CD14-positive monocyte (primary cell): ENCODE measurements at regions not wholly inside any gene's neighbourhood (a gene's known extent, or its start where the extent isn't known, plus 50 kb on each side); places are given as distances from the start of the nearest gene placed in this dataset.

Source experiments
- DNase-seq, 3 donors: peaks; one replicate each; pipeline ENCODE4 v3.0.0-alpha.2; 2011 to 2022
- H2AFZ ChIP-seq: 2 replicates; pipeline ENCODE4 v1.6.0; 2012; ENCODE audit warnings: mild to moderate bottlenecking, low read depth, low read length, inconsistent platforms; ENCODE audit not compliant: insufficient read depth, poor library complexity, severe bottlenecking
- H3K27ac ChIP-seq, 2 donors: 1 replicate in 1 of 2; 2 replicates in 1 of 2; pipeline ENCODE4 v1.5.1; 2012 to 2013; ENCODE audit warnings: low read length in 2 of 2, control low read depth in 1 of 2, inconsistent platforms in 1 of 2, low read depth in 1 of 2, mild to moderate bottlenecking in 1 of 2
- H3K27me3 ChIP-seq, 2 donors: one replicate each; pipeline versions ENCODE4 v1.6.0 to v1.6.1; 2011 to 2013; ENCODE audit warnings: low read length in 2 of 2; ENCODE audit not compliant: control insufficient read depth in 2 of 2, insufficient read depth in 2 of 2
- H3K36me3 ChIP-seq, 2 donors: replicated peaks in 1 of 2; 1 replicate in 1 of 2; 2 replicates in 1 of 2; pipeline versions ENCODE4 v1.5.1 to v1.6.1; 2012 to 2013; ENCODE audit warnings: low read length in 2 of 2, control low read depth in 1 of 2, inconsistent platforms in 1 of 2, mild to moderate bottlenecking in 1 of 2; ENCODE audit not compliant: insufficient read depth in 2 of 2, control insufficient read depth in 1 of 2
- H3K4me1 ChIP-seq, 2 donors: 1 replicate in 1 of 2; 2 replicates in 1 of 2; pipeline versions ENCODE4 v1.5.1 to v1.6.1; 2012 to 2013; ENCODE audit warnings: low read length in 2 of 2, control low read depth in 1 of 2, inconsistent platforms in 1 of 2, mild to moderate bottlenecking in 1 of 2, moderate library complexity in 1 of 2; ENCODE audit not compliant: insufficient read depth in 2 of 2, control insufficient read depth in 1 of 2
- H3K4me2 ChIP-seq: replicated peaks from 2 replicates; pipeline ENCODE3; 2012; ENCODE audit warnings: low read length, moderate library complexity, mild to moderate bottlenecking; ENCODE audit not compliant: poor library complexity, severe bottlenecking; ENCODE audit errors: extremely low read depth
- H3K4me3 ChIP-seq, 3 experiments: fragments of 200-600 bp in 1 of 3; sonication (generic) in 1 of 3; replicated peaks in 1 of 3; 1 replicate in 2 of 3; 2 replicates in 1 of 3; pipeline ENCODE4 v1.5.1; 2011 to 2013; ENCODE audit warnings: low read length in 3 of 3, mild to moderate bottlenecking in 3 of 3, control low read depth in 2 of 3, low read depth in 2 of 3, inconsistent platforms in 1 of 3, moderate library complexity in 1 of 3
- H3K79me2 ChIP-seq: 2 replicates; pipeline ENCODE4 v1.6.0; 2012; ENCODE audit warnings: mild to moderate bottlenecking, control low read depth, inconsistent platforms, low read length, moderate library complexity; ENCODE audit not compliant: insufficient read depth
- H3K9ac ChIP-seq: 2 replicates; pipeline ENCODE4 v1.6.0; 2017; ENCODE audit warnings: low read length, mild to moderate bottlenecking; ENCODE audit not compliant: insufficient read depth, poor library complexity, severe bottlenecking
- H3K9me3 ChIP-seq, 2 donors: replicated peaks in 1 of 2; 1 replicate in 1 of 2; 2 replicates in 1 of 2; pipeline versions ENCODE4 v1.5.1 to v1.6.1; 2012 to 2013; ENCODE audit warnings: low read length in 2 of 2, control low read depth in 1 of 2; ENCODE audit not compliant: control insufficient read depth in 1 of 2, insufficient read depth in 1 of 2
- H4K20me1 ChIP-seq: 2 replicates; pipeline ENCODE4 v1.6.0; 2012; ENCODE audit warnings: mild to moderate bottlenecking, low read length, control low read depth, moderate library complexity; ENCODE audit not compliant: insufficient read depth
- H3K27ac Mint-ChIP-seq, 7 donors: one replicate each; pipeline ENCODE4 v1.8.0; 2020; ENCODE audit warnings: mild to moderate bottlenecking in 7 of 7, mixed read lengths in 7 of 7, moderate library complexity in 6 of 7, inconsistent platforms in 2 of 7
- H3K27me3 Mint-ChIP-seq, 3 donors: one replicate each; pipeline ENCODE4 v1.8.0; 2021 to 2022; ENCODE audit warnings: low read depth in 3 of 3, mild to moderate bottlenecking in 3 of 3, mixed read lengths in 3 of 3, moderate library complexity in 3 of 3, inconsistent platforms in 1 of 3
- H3K36me3 Mint-ChIP-seq, 2 donors: one replicate each; pipeline ENCODE4 v1.8.0; 2020; ENCODE audit warnings: mixed read lengths in 2 of 2, inconsistent platforms in 1 of 2, mild to moderate bottlenecking in 1 of 2
- H3K4me1 Mint-ChIP-seq: one replicate; pipeline ENCODE4 v1.8.0; 2020; ENCODE audit warnings: mild to moderate bottlenecking, mixed read lengths
- H3K4me3 Mint-ChIP-seq, 2 donors: one replicate each; pipeline ENCODE4 v1.8.0; 2020; ENCODE audit warnings: mild to moderate bottlenecking in 2 of 2, mixed read lengths in 2 of 2, moderate library complexity in 1 of 2
- H3K9me3 Mint-ChIP-seq, 7 donors: one replicate each; pipeline ENCODE4 v1.8.0; 2020 to 2022; ENCODE audit warnings: mixed read lengths in 7 of 7, mild to moderate bottlenecking in 6 of 7, moderate library complexity in 6 of 7, inconsistent platforms in 2 of 7
- CTCF ChIP-seq: fragments of 200-600 bp; IDR thresholded peaks from one replicate; pipeline ENCODE4 v1.8.0; 2022; ENCODE audit warnings: antibody characterized with exemption, mild to moderate bottlenecking
- WGBS: methylation state at CpG from one replicate; pipeline ENCODE4 v1.1.5; 2013; ENCODE audit warnings: missing lambda C conversion rate; ENCODE audit not compliant: insufficient coverage; 5-methylcytosine and 5-hydroxymethylcytosine counted together
- intact Hi-C, 2 donors: fragments of 100-400 bp; cut with micrococcal nuclease; formaldehyde crosslinking; loops; one replicate each; pipeline versions ENCODE4 v1.15.0 to v1.15.1; 2023

GRCh38 chr17:77534137-77534536 lies 393.4 kb downstream of the SEC14L1 start:
- Mint-ChIP-seq H3K27me3 (peaks cover 6 to 16% (median 15%) of the 10 kb centered on the region in 3 donors), H3K4me3 (no peak overlapping the region), H3K36me3 (no peaks in the 10 kb centered on the region), H3K27ac (no peak overlapping the region), H3K9me3 (peaks cover 3 to 16% (median 9%) of the 10 kb centered on the region in 7 donors), H3K4me1 (peaks cover 16% of the 10 kb centered on the region)
- no peak overlapping the region for H3K9ac ChIP-seq
- H4K20me1 ChIP-seq = no peaks in the 10 kb centered on the region
- H3K36me3 ChIP-seq = no peaks in the 10 kb centered on the region
- peaks cover 0 to 13% of the 10 kb centered on the region in 2 donors for H3K27me3 ChIP-seq
- no peak overlapping the region for H3K4me2 ChIP-seq
- H3K4me1 ChIP-seq = no peaks in the 10 kb centered on the region
- H3K79me2 ChIP-seq = no peaks in the 10 kb centered on the region
- H3K27ac ChIP-seq = no peak overlapping the region
- intact Hi-C loops = no loop called here
- WGBS = 100% methylated on average over 2 of the region's 5 CpGs
- H3K4me3 ChIP-seq = no peak overlapping the region
- H3K9me3 ChIP-seq = peaks cover 0 to 9% of the 10 kb centered on the region in 2 donors
- TF ChIP-seq CTCF = no peak
- no peak for DNase-seq
- H2AFZ ChIP-seq = no peak overlapping the region

- Mint-ChIP-seq H3K9me3 (peaks cover 3 to 13% (median 9%) of the 10 kb centered on the region in 7 donors), H3K36me3 (no peaks in the 10 kb centered on the region), H3K27ac (no peak overlapping the region), H3K4me3 (no peak overlapping the region), H3K27me3 (peaks cover 2 to 13% (median 7%) of the 10 kb centered on the region in 3 donors), H3K4me1 (peaks cover 18% of the 10 kb centered on the region)
- Histone ChIP-seq H3K9ac (no peak overlapping the region), H3K79me2 (no peaks in the 10 kb centered on the region), H3K4me1 (no peaks in the 10 kb centered on the region), H3K27ac (no peak overlapping the region), H3K27me3 (peaks cover 0 to 2% of the 10 kb centered on the region in 2 donors), H4K20me1 (no peaks in the 10 kb centered on the region), H3K4me3 (no peak overlapping the region), H3K9me3 (peaks cover 0 to 9% of the 10 kb centered on the region in 2 donors), H2AFZ (no peak overlapping the region), H3K4me2 (no peak overlapping the region), H3K36me3 (no peaks in the 10 kb centered on the region)
- TF ChIP-seq CTCF = no peak
- WGBS = 22% methylated on average over 6 of the region's 10 CpGs
- no peak for DNase-seq
- intact Hi-C loops = no loop called here
Observed at GRCh38 chr17:77535435-77535834, 394.7 kb downstream of the SEC14L1 start.
